ENCODE measurements at regions not wholly inside any gene's neighbourhood (a gene's known extent, or its start where the extent isn't known, plus 50 kb on each side); places are given as distances from the start of the nearest gene placed in this dataset.
A peak's percentile ranks its signal among the peaks of the same experiment; 100 is the strongest.
"Not testable (repeated sequence)": the region's sequence is repeated elsewhere in the genome, so short reads cannot be mapped to it uniquely, and the experiment has no call there.

DNA sequence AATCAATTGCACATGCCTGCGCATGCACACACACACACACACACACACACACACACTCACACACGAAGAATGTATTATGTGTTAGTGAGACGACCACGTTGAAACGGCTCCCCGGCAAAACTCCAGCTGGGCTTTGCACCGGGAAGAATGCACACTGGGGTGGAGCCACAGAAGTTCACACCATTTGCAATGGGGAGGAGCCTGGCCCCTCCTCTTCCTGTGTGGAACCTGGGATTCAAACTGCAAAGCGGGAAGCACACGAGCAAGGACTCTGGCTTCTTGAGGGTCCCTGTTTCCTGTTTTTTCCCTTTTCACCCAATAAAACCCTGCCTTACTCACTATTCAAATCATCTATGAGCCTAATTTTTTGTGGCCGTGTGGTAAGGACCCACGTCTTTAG, 304.0 kb upstream of the TMEFF2 start:
- no peak for DNase-seq (ENCODE audit: low spot score)

DNA sequence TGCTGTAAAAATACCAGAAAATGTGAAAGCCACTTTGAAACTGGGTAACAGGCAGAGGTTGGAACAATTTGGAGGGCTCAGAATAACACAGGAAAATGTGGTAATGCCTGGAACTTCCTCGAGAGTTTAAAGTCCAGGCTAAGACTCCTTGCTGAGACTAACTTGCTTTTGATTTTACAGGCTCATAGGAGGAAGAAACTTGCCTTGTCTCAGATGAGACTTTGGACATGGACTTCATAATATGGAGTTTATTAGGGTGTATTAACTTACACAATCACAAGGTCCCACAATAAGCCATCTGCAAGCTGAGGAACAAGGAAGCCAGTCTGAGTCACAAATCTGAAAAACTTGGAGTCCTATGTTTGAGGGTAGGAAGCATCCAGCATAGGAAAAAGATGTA, 293.4 kb upstream of the TMEFF2 start:
- DNase-seq (ENCODE audit: low spot score): not testable (repeated sequence)

DNA sequence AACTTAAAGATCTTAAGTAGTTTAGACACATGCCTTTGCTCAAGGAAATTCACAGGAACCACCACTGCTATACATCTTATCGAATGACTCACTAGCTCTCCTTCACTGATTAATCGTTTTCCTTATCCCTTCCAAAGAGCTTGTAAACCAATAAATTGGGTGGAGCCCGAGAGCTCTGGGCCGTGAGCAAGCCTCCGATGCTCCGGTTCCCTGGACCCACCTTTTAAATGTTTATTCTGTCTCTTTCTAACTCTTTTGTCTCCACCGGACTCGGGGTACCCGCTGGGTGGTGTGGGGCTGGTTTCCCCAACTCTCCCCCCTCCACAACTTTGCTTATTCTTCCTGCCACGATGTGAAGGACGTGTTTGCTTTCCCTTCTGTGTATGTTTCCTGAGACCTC, 292.9 kb upstream of the TMEFF2 start:
- DNase-seq (ENCODE audit: low spot score): peak; percentile 83

DNA sequence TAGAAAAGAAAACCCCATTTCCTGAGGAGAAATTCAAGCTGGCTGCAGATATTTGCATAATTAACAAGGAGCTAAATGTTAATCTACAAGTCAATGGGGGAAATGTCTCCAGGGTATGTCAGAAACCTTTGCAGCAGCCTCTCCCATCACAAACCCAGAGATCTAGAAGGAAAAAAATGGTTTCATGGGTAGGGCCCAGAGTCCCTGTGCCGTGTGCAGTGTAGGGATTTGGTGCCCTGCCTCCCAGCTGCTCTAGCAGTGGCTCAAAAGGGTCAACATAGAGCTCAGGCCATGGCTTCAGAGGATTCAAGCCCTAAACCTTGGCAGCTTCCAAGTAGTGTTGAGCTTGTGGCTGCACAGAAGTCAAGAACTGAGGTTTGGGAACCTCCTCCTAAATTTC, 290.2 kb upstream of the TMEFF2 start:
- no peak for DNase-seq (ENCODE audit: low spot score)

DNA sequence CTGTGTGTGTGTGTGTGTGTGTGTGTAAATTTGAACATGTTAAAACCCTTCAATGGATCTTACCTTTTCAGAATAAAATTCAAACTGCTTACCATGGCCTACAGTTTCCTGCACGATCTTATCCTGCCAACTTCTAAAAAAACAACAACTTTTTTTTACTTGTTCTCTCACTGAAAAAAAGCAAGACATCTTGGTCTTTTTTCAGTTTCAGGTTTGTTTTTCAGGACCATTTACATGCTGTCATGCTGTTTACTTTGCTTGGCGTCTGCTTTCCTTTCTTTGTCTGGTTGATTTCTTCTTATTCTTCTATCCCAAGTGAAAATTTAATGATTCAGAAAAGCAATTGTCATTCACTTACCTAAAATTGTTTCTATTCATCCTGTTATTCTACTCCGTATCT, 286.3 kb upstream of the TMEFF2 start:
- DNase-seq (ENCODE audit: low spot score): no peak

DNA sequence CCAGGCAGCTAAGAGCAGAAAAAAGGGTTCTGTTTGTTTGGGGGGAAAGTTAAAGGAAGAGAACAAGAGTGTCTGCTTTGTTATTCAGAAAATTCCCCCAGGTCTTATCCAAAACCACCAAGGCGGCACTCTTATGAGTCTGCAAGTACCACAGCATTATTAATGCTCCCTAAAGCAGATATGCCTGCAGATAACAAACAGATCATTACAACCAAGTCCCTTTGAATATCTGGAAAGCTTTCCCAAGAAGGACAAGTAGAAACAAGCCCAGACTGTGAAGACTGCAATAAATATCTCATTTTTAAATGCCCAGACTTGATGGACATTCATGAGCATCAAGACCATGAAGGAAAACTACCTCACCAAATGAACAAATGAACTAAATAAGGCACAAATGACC, 278.6 kb upstream of the TMEFF2 start:
- no peak for DNase-seq (ENCODE audit: low spot score)

DNA sequence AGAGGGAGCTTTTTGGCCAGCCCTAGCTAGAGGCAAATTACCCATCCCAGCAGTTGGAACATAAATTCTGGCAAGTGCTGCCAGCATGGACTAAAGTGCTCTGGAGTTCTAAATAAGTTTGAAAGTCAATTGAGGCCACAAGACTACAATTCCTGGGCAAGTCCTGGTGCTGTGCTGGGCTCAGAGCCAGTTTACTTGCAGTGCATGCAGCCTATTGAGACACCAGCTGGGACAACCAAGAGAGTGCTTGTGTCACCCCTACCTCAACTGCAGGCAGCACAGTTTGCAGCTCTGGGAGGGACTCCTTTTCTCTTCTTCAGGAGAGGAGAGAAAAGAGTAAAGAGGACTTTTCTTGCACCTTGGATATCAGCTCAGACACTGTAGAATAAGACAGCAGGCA, 277.2 kb upstream of the TMEFF2 start:
- DNase-seq (ENCODE audit: low spot score): no peak

DNA sequence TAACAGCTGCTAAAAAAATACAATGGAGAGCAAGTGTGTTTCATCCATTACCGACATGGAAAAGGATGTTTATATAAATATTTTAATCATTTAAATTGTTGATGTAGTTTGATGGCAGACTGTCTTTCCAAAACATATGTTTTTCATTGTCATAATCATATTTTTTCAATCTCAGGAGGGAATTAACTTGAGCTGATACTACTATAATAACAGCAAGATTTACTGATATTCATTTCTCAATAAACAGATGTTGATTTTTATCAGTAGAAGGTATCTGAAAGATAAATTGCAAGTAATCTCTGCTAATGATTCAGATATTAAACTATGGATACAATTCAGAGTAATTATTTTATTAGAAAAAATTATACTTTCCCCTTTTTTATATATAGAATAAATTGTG, 274.9 kb upstream of the TMEFF2 start:
- DNase-seq (ENCODE audit: low spot score): no peak

DNA sequence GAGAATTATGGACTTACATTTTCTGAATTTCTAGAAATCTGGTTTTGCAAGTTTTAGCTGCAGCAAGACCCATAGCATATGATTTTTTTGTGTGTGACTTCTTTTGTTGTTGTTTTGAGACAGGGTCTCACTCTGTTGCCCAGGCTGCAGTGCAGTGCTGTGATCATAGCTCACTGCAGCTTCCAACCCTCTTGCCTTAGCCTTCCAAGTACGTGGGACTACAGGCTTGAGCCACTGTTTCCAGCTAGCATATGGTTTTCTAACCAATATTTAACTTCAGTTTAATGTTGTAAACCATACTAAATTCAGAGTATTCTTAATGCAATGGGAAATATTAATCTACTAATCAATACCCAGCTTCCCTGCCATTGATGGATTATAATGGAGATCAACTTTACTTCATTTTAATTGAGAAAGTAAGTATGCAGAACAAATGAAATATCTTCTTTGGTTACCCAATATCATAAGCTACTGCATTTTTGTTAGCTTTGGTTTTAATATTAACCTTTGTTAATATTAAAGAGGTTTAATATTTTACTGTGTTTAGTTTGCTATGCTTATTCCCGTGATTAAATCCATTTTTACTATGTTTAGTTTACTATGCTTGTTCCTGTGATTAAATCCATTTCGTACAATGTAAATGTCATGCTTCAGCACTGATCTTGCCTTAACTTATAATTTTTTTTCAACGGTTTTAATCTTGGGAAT, 273.4 kb upstream of the TMEFF2 start:
- peak; percentile 25 for DNase-seq (ENCODE audit: low spot score)

DNA sequence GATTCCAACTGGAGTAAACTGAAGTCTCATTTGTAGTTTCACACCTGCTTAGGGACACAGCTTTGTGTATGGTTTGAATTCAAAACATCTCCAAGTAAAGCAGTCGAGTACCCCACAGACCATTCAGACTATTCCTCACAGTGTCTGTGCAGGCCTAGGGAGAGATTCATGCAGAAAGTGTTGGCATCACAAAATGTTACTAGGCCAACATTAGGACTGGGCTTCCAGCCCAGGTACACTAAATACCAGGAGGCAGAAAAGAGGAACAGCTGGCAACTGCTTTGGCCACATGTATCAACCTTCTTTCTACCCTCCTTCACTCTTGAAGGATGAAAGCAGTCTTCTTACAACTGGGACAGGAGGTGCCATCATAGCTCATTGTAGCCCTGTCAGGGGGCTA, 270.4 kb upstream of the TMEFF2 start:
- no peak for DNase-seq (ENCODE audit: low spot score)

DNA sequence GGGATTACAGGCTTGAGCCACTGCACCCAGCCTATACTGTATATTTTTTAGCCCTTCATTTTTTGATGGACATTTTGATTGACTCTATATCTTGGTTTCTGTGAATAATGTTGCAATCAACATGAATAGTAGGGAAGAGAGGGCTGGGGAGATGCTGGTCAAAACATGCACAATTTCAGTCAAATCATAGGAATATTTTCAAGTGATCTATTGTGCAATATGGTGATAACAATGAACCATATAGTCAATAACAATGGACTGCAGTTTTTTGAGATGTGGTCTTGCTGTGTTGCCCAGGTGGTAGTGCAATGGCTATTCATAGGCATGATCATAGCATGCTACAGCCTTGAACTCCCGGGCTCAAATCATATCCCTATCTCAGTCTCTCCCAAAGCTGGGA, 264.7 kb upstream of the TMEFF2 start:
- no peak for DNase-seq (ENCODE audit: low spot score)

DNA sequence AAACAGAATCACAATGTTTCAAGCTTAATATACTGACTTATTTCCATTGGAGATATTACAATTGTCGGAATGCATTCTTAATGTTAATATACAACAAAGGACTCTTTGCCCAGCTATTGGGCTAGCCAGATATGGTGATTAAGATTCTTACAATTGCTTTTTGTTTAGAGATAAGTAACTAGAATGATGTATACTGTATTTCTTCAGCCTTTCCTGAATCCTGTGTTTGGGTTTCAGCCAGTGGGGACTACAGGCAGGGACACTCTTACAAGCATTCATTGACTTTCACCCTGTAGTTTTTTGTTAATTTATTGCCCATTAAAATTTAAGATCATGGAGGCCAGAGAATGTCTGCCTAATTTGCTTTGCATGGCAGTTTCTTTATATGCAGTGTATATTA, 254.1 kb upstream of the TMEFF2 start:
- DNase-seq (ENCODE audit: low spot score): no peak

DNA sequence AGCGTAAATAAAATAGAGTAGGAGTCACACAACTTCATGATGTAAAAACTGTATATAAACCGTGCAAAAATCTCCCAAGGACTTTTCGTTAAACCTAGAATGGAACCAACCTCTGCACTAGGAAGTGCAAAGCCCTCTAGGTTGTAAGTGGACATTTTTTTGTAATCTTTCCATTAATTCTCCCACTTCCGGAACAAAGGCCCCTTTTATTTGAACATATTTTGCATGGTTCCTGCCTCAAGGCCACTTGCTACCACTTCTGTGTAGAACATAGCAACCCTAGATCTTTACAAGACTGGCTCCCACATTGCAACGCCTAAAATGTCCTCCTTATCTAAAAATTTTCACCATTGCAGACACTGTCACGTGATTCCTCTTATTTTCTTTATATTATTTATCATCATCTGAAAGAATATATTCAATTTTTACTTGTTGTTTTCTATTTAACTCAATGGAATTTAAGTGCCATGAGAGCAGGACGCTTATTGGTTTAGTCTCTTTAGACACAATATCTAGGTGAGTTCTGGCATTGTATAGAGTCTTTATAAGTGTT, 249.6 kb upstream of the TMEFF2 start:
- no peak for DNase-seq (ENCODE audit: low spot score)

DNA sequence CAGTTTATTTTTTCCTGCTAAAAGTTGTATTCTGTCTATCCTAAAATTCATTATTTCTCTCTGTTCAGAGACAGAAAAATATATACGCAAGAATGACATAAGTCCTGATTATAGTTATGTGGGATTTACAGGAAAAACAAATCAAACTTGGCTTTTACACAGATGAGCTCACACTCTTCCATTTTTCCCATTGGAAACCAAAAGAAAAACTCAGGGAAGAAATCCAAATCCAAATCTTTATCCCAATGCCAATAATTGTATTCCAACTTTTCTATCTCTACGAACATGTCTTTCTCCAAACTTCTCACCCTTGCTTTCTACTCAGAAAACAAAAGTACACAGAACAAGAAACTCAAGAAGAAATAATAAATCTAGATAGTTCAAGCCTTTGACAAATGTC, 249.1 kb upstream of the TMEFF2 start:
- DNase-seq (ENCODE audit: low spot score): no peak

DNA sequence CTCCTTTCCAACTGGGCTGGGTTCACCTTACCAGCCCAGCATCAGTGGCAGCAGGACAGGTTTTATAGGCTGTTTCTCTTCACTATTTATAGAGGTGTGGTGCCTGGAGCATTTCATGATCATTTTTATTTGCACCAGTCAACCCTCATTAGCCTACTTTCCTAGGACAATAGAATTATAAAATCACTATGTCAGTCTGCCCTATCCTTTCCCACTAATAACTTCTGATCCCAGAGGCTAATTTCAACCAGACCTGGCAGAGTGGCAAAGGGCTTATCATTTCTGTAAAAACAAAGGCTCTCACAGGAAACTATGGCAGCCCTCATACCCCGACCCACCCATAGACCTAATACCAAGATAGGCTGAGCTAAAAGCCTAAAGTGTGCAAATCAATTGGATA, 243.5 kb upstream of the TMEFF2 start:
- DNase-seq (ENCODE audit: low spot score): no peak

DNA sequence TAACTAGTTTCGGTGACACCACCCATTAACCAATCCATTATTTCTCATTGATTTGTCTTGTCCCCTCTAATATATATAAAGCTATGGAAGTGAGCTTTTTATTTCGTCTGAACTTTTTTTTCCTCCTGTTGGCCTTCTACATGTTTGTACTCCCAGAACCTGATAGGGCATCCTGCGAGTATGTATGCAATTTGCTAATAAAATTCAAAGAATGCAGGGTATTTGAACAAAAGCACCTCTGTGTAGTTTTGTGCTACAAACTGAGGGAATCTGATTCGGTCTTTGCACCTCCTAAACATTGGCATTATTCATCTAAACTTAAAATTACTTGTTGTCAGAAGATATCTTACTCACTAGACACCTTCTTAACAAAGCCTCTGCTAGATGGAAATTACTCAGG, 242.9 kb upstream of the TMEFF2 start:
- no peak for DNase-seq (ENCODE audit: low spot score)

DNA sequence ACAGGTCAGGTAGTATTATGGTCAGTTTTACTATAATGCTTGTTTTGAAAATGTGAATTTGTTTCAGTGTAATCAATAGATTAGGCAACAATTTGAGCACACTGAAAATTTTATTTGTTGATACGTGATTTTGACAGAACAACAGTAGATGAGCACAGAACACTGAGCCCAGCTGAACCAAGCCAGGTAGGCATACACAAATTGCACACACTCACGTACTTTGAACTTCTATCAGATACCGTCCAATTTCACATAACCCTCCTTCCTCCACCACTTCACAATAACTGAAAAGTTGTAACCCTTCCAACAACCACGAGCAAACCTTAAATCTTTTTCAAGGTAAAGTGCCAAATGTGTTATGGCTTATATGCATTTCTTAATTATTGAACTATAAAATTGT, 229.5 kb upstream of the TMEFF2 start:
- DNase-seq (ENCODE audit: low spot score): no peak

DNA sequence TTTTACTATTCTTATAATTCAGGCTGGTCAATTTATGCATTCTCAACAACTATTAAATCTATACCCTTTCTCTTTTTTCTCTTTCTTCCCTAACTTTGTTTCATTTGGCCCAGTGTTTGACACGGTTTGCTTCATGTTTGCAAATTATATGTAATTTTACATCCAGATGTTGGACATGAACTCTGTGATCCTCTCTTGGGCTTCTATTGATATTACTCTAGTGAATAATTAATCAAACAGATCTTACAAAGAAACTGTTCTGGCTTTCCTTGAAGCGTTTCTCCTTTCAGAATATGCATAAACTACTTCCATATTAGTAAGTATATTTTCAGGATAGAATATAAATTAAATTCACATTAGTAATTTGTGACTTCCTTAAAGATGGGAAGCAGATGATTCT, 225.1 kb upstream of the TMEFF2 start:
- DNase-seq (ENCODE audit: low spot score): no peak

DNA sequence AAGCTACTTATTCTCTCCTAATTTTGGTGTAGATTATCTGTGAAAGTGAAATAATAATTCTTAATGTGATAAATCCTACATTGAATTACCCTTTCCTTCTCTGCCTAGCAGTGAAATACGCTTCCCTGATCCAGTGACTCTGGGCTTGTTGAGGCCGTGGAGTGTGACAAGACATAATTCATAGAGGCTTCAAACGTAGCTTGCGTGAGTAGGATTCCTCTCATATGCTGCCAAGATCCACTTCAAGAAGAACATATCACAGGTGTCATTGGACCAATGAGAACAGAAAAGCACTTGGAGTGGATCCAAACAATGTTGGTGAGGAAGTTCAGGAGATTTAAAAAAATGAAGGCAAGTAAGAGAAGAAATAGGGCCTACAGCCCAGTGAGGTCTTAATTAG, 221.3 kb upstream of the TMEFF2 start:
- DNase-seq (ENCODE audit: low spot score): no peak

DNA sequence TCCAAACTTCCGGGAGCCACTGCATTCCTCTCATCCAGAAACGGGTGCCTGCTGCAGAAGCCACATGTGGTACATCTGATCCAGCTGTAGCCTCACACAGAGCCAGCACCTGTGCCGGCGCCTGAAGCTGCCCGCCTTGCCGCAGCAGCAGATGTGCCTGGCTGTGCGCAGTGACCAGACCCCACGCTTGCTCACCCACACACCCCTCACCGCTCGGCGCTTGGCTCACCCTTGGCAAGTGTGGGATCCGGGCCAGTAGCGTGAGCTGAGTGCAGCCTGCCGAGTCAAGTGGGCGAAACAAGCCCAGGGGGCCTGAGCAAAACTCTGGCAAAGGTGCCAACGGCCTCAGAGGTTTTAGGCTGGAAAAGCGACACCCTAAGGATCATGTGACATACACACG, 220.1 kb upstream of the TMEFF2 start:
- no peak for DNase-seq (ENCODE audit: low spot score)

DNA sequence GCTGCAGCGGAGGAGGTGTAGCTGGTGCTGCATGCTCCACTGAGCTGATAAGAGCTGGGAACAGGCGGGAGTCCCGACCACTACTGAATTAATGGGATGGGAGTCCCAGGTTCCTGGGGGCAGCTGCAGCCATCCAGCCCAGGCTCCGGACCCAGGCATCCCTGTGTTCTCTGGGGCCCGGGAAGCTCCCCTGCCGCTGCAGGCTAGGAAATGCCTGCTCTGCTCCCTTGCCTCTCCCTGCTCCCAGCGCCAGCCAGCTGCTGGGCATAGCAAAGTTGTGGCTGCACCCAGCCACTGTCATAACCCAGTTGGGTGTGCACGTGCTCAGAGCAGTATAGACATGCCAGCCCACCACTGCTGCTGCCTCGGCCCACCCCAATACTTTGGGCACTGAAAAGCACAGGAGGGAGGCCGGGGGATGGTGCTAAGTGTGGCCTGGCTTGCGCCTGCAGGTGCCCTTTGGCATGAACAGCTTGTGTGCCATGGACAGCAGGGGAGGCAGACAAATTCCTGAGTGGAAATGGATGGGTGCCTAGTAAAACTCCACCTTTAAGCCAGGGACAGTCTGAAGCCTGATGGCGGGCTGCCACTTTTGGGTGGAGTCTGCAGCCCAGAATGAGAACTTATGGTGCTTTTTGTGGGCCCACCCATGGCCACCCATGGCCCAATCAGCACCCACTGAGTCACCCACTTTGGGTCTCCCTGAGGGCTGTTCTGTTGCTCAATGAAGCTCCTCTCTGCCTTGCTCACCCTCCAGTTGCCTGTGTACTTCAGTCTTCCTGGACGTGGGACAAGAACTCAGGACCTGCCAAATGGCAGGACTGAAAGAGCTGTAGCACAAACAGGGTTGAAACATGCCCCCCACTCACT, 219.3 kb upstream of the TMEFF2 start:
- DNase-seq (ENCODE audit: low spot score): no peak

DNA sequence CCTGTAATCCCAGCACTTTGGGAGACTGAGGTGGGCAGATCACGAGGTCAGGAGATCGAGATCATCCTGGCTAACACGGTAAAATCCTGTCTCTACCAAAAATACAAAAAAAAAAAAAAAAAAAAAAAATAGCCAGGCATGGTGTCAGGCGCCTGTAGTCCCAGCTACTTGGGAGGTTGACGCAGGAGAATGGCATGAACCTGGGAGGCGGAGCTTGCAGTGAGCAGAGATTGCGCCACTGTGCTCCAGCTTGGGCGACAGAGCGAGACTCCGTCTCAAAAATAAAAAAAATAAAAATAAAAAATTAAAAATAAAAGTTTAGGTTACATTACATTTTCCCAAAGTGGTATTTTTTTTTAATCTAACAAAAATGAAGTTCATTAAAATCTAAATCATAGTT, 218.1 kb upstream of the TMEFF2 start:
- DNase-seq (ENCODE audit: low spot score): not testable (repeated sequence)

DNA sequence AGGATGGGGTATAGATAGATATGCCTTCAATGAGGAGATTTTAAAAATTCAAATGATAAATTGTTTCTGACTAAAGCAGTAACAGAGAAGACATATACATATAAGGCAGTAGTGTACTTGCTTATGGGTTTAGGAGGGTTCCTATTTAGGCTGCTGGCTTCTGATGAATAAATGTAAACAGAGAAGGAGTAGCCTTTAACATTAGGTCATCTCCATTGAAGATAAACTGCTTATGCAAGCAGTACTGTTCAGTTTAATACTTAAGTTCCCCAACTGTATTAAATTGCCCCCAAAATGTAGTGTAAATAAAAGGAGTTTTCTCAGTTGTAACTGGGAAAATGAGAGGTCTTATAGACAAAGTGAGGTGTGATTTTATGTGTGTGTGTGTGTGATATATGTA, 217.7 kb upstream of the TMEFF2 start:
- DNase-seq (ENCODE audit: low spot score): no peak
